Stimulated activated CD4-positive, alpha-beta T cell treated with anti-CD3 and anti-CD28 coated beads, Interleukin-12 subunit alpha, Interleukin-12 subunit beta, amount 100 ng/mL, for 24 hours (primary cell): ENCODE measurements at regions not wholly inside any gene's neighbourhood (a gene's known extent, or its start where the extent isn't known, plus 50 kb on each side); places are given as distances from the start of the nearest gene placed in this dataset.
"Not testable (repeated sequence)": the region's sequence is repeated elsewhere in the genome, so short reads cannot be mapped to it uniquely, and the experiment has no call there.

Experiments used
- DNase-seq, 2 experiments: peaks; one replicate each; pipeline ENCODE4 v3.0.0-alpha.2; 2020; ENCODE audit warnings: low read depth in 2 of 2

GRCh38 chr5:126137891-126138280 lies 285.3 kb upstream of the GRAMD2B start:
- DNase-seq, result no peak

- no peak for DNase-seq
These were observed 284.8 kb upstream of the GRAMD2B start for GRCh38 chr5:126138281-126138931.

- DNase-seq, result no peak
These were observed 284.1 kb upstream of the GRAMD2B start for GRCh38 chr5:126139086-126139485.

DNA sequence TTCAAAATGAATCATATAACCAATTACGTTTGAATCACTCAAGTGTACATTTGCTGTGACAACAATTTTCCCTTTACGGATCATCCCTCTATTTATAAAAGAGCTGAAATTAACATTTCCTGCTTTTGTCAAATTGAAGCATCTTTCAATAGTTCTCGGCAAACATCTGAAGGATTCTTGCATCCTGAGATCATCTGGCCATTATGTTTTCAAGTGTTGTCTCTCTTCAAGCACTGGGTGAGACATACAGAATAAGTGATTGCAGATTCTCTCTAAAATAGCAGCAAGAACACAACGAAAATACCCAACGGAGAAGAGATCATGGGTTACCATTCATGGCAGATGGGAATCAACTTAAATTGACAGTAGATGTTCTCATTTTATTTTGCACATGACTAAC lies 283.4 kb upstream of the GRAMD2B start:
- no peak for DNase-seq

- DNase-seq, result no peak
These were observed 279.6 kb upstream of the GRAMD2B start for GRCh38 chr5:126143622-126144021.

GRCh38 chr5:126150319-126150718 lies 272.9 kb upstream of the GRAMD2B start:
- not testable (repeated sequence) for DNase-seq

GRCh38 chr5:126155298-126155697 lies 267.9 kb upstream of the GRAMD2B start:
- DNase-seq, result not testable (repeated sequence)

DNA sequence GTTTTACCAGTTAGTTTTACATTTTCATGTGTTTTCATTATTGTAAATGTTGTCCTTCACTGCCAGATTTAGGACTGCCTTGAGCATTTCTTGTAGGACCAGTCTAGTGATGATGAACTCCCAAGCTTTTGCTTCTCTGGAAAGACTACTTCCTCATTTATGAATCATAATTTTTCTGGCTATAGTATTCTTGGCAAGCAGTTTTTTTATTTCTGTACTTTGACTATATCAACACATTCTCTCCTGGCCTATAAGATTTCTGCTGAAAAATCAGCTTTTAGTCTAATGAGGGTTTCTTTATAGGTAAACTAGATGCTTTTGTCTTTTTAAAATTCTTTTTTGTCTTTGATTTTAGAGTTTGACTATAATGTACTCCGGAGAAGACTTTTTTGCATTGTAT lies 256.8 kb upstream of the GRAMD2B start:
- DNase-seq, result no peak

- no peak for DNase-seq
These were observed 254.4 kb upstream of the GRAMD2B start for GRCh38 chr5:126168785-126169184.

GRCh38 chr5:126171916-126172315 lies 251.3 kb upstream of the GRAMD2B start:
- no peak for DNase-seq

GRCh38 chr5:126172812-126173211 lies 250.4 kb upstream of the GRAMD2B start:
- DNase-seq, result no peak

GRCh38 chr5:126178521-126178920 lies 244.7 kb upstream of the GRAMD2B start:
- no peak for DNase-seq

DNA sequence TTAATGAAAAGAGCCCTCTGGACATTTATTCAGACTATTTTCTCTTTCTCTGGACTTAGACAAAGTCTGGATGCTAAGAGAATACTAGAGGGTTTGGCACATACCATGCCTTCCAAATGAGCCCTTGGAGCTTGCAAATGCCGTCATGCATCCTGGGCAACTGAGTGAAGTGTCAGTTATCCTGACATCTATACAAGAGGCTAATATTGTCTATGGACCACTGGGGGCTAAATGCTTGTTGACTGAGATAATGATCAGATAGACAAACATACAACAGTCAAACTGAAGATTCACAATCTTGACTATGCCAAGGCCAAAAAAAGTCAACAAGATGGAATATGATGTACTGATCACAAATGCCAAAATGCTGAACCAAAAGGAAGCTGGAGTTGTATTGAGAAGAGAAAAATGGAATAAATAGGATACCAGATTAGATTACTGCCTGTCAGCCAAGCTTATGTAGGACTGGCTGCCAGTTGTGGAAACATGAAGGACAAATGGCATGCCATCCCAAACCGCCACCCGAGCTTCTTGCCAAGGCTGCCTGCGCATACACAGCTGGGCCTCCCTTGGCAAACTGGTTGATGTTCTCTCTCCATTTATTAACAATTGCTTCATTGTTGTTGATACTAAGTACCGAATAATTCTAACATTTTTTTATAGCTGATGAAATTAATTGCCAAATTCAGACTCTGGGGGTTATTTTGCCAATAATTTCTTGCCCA lies 240.1 kb upstream of the GRAMD2B start:
- no peak for DNase-seq

GRCh38 chr5:126184474-126184873 lies 238.7 kb upstream of the GRAMD2B start:
- no peak for DNase-seq

DNA sequence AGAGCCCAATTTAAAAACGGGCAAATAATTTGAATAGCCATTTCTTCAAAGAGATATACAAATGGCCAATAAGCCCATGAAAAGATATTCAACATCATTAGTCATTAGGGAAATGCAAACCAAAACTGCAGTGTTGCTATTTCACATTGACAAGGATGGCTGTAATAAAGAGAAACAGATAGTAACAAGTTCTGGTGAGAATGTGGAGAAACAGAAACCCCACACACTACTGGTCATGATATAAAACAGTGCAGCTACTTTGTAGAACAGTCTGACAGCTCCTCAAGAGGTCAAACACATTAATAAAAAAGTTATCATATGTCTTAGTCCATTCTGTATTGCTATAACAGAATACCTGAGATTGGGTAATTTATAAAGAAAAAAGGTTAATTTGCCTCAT lies 237.0 kb upstream of the GRAMD2B start:
- DNase-seq, result no peak

GRCh38 chr5:126188804-126189203 lies 234.4 kb upstream of the GRAMD2B start:
- no peak for DNase-seq

GRCh38 chr5:126189231-126189630 lies 234.0 kb upstream of the GRAMD2B start:
- no peak for DNase-seq

DNA sequence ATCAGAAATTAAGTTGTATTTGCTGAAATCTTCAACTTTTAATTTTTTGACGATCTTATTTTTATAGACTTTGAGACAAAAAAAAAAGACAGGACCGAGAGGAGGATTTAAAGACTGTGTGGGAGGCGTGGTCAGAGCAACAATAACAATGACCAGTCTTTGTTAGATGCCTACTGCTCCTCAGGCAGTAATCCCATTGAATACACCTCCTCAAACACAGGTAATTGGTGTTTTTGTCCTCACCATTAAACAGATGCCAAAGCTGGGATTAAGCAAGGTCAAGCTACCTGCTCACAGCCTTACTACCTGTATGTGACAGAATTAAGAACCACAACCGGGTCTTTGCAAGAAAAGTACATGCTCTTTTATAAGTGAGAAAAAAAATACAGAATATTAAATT lies 233.3 kb upstream of the GRAMD2B start:
- DNase-seq, result no peak

DNA sequence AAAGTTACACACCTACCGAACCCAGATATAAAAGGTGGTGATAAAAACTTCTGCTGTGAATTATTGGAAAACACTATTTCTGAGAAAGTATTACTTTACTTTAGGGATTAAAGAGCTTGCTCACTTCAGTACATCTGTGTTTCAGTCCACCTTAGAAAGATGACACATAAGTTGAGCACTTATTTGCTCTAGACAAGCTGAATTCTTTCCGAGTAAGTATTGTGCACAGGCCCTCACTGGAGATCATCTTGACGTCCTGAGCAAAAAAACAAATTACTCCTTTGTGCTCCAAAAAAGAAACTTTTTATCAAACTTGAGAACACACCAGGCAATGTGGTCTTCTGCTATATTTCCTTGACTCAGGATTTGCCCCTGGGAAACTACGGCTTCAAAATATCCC lies 231.0 kb upstream of the GRAMD2B start:
- no peak for DNase-seq

GRCh38 chr5:126195410-126196100 lies 227.7 kb upstream of the GRAMD2B start:
- no peak for DNase-seq

DNA sequence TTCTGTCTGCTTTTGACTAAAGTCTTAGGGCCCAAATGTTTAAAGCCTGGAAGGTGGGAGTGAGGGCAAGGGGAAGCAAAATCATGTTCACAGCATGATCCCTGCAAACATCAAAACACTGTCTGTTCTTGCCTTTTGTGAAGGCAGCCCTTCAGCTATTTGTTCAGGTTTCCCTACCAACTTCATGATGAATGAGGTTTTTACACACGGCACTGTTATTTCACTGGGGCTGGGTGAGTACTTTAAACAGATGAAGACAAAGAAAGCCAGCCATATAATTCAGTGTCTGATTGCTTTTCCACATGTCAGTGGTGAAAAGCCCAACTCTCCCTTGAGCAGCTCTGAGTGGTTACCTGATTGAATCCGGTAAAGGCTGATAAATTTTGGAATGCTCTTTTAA lies 224.7 kb upstream of the GRAMD2B start:
- no peak for DNase-seq

DNA sequence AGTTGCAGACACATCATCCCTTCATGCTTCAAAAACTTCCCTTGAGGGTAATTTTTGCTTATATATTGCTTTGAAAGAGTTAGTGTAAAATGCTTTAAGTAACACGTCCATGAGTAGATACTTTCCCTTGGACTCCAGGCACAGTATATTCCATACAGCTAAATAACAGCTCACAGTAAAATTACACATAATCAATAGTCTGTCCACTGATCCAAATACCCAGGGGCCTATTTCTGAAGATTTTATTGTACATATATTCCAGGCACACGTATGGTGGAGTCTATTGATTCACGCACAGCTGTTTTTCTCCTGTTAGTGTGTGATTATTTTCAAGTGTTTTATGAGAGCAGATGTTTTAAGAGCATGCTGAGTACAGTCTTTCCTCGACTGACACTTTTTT lies 223.7 kb upstream of the GRAMD2B start:
- no peak for DNase-seq

DNA sequence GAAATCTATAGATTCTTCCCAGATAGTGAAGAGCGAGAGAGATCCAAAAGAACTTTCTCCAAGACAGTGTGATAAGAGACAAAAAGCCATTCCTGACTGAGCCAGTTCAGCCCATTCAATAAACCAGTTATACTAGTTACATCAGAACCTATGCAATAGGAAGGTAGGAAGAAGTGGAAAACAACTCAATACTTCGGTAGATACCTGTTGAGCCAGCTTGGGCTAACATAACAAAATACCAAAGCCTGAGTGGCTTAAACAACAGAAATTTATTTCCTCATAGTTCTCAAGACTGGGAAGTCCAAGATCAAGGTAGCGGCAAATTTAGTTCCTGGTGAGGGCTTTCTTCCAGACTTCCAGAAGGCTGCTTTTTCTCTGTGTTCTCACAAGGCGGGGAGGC lies 214.5 kb upstream of the GRAMD2B start:
- no peak for DNase-seq
